HG03097 (cell line): ENCODE measurements at regions not wholly inside any gene's neighbourhood (a gene's known extent, or its start where the extent isn't known, plus 50 kb on each side); places are given as distances from the start of the nearest gene placed in this dataset.
"Not testable (repeated sequence)": the region's sequence is repeated elsewhere in the genome, so short reads cannot be mapped to it uniquely, and the experiment has no call there.

Source experiments
- ATAC-seq: cut with Tn5 transposase; IDR thresholded peaks from one replicate; pipeline ENCODE4 v1.9.1; 2021; ENCODE audit not compliant: unreplicated experiment, low FRiP score

- ATAC-seq: no peak
Measured at GRCh38 chr5:109989161-109989560, 299.4 kb downstream of the MAN2A1 start.

- ATAC-seq: no peak
Measured at GRCh38 chr5:109989994-109990722, 300.4 kb downstream of the MAN2A1 start.

GRCh38 chr5:109990723-109991359 lies 301.1 kb downstream of the MAN2A1 start:
- ATAC-seq: no peak

GRCh38 chr5:109992264-109992915 lies 302.7 kb downstream of the MAN2A1 start:
- ATAC-seq: no peak

- no peak for ATAC-seq
Measured at GRCh38 chr5:109994135-109994534, 304.4 kb downstream of the MAN2A1 start.

- ATAC-seq: no peak
Measured at GRCh38 chr5:109996246-109996645, 306.5 kb downstream of the MAN2A1 start.

GRCh38 chr5:109997161-109997560 lies 307.4 kb downstream of the MAN2A1 start:
- ATAC-seq: no peak

- no peak for ATAC-seq
Measured at GRCh38 chr5:109998208-109998607, 308.5 kb downstream of the MAN2A1 start.

- no peak for ATAC-seq
Measured at GRCh38 chr5:109998726-109999125, 309.0 kb downstream of the MAN2A1 start.

GRCh38 chr5:110001648-110002047 lies 311.9 kb downstream of the MAN2A1 start:
- no peak for ATAC-seq

- no peak for ATAC-seq
Measured at GRCh38 chr5:110002652-110003051, 312.9 kb downstream of the MAN2A1 start.

GRCh38 chr5:110005907-110006562 lies 316.3 kb downstream of the MAN2A1 start:
- not testable (repeated sequence) for ATAC-seq

- ATAC-seq: no peak
Measured at GRCh38 chr5:110007101-110007500, 317.4 kb downstream of the MAN2A1 start.

GRCh38 chr5:110008131-110008530 lies 318.4 kb downstream of the MAN2A1 start:
- no peak for ATAC-seq

- no peak for ATAC-seq
Measured at GRCh38 chr5:110012145-110012544, 322.4 kb downstream of the MAN2A1 start.

GRCh38 chr5:110013017-110013416 lies 323.3 kb downstream of the MAN2A1 start:
- no peak for ATAC-seq

- ATAC-seq: no peak
Measured at GRCh38 chr5:110017854-110018253, 328.1 kb downstream of the MAN2A1 start.

- no peak for ATAC-seq
Measured at GRCh38 chr5:110018509-110018908, 328.8 kb downstream of the MAN2A1 start.

- ATAC-seq: no peak
Measured at GRCh38 chr5:110019119-110019518, 329.4 kb downstream of the MAN2A1 start.

GRCh38 chr5:110019780-110020179 lies 330.1 kb downstream of the MAN2A1 start:
- ATAC-seq: no peak

GRCh38 chr5:110021251-110021650 lies 331.5 kb downstream of the MAN2A1 start:
- no peak for ATAC-seq
